GM12865 (cell line): ENCODE measurements at regions not wholly inside any gene's neighbourhood (a gene's known extent, or its start where the extent isn't known, plus 50 kb on each side); places are given as distances from the start of the nearest gene placed in this dataset.

Source experiments
- DNase-seq: peaks from one replicate; pipeline ENCODE4 v3.0.0; 2010; ENCODE audit warnings: low read depth
- H3K4me3 ChIP-seq: 2 replicates; pipeline ENCODE4 v1.5.1; 2011; ENCODE audit warnings: mild to moderate bottlenecking, low read depth, low read length, control low read depth
- TF ChIP-seq, protein P1 (sequence below): IDR thresholded peaks from 2 replicates; pipeline ENCODE4 v1.5.1; 2011; ENCODE audit warnings: low read length, control low read depth, low read depth, inconsistent platforms; ENCODE audit not compliant: insufficient read depth; ENCODE audit errors: missing control alignments

- TF ChIP-seq, protein P1, sequence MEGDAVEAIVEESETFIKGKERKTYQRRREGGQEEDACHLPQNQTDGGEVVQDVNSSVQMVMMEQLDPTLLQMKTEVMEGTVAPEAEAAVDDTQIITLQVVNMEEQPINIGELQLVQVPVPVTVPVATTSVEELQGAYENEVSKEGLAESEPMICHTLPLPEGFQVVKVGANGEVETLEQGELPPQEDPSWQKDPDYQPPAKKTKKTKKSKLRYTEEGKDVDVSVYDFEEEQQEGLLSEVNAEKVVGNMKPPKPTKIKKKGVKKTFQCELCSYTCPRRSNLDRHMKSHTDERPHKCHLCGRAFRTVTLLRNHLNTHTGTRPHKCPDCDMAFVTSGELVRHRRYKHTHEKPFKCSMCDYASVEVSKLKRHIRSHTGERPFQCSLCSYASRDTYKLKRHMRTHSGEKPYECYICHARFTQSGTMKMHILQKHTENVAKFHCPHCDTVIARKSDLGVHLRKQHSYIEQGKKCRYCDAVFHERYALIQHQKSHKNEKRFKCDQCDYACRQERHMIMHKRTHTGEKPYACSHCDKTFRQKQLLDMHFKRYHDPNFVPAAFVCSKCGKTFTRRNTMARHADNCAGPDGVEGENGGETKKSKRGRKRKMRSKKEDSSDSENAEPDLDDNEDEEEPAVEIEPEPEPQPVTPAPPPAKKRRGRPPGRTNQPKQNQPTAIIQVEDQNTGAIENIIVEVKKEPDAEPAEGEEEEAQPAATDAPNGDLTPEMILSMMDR = no peak
- no peak overlapping the region for H3K4me3 ChIP-seq
- DNase-seq = no peak
Observed at GRCh38 chr1:221908573-221908972, 166.7 kb upstream of the DUSP10 start.

DNA sequence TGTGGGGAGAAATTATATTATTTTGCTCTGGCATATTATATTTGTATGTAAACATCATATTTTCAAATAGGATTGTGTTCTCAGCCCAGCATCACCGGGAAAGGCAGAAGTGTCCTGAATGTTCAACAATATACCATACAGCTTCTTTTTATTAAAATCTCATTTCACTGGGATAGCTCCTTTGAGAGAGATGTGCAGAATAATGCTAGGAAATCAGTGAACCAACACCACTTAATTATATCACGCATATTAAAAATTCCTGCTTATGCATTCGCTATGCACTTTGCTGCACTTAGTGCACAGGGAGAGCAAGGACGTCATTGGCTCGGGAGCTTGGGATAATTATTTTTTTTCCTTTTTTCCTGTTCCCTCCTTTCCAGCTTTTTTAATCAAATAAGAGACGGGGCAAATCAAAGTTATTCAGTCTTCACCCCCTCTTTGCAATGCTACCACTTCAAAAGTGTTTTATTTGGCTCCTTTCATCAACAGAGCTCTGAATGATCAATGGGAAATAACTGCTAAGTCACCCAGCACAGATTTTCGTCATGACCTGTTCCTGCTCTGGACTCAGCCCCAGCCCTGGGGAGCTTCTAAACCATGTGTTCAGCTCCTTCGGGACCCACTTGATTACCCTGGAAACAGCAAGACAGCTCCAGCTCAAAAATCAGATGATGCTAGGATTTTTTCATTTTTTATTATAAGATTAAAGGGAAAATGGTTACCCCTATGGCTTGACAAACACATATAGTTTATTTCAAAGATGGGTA is 165.5 kb upstream of the DUSP10 start:
- no peak for DNase-seq
- TF ChIP-seq, protein P1 = no peak
- H3K4me3 ChIP-seq = no peak overlapping the region

DNA sequence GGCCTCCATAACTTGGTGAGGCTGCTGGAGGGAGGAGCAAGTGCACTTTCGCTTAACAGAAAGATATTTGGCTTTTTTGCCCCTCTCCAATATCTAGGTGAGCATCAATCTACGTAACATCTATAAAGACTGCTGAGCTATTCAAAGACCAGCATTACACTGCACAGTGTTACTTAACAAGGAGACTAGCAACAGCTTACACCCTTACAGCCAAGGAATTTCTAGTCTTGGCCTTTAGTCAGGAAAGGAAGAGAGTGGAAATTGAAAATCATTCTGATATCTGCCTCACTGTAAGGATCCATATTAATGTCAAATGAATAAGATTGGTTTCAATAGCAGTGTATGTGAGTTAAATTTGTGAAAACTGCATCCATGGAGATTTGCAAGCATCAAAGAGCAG is 163.9 kb upstream of the DUSP10 start:
- no peak overlapping the region for H3K4me3 ChIP-seq
- DNase-seq = no peak
- TF ChIP-seq, protein P1 = no peak

DNA sequence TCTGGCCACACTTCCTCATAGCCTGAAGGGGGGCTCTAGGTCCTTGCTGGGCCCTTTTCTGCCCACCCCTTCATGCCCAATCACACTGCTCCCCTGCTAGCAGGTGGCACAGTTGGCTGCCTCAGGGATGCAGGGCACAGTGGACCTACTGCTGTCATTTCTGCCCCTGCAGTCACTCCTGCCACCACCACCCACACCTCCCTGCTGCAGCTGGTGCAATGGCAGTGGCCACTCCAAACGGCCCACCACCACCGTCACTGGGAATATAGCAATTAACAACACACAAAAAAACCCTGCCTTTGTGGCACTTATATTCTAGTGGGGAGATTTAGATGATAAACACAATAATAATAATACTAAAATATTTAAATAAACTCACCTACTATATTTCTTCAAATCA is 162.4 kb upstream of the DUSP10 start:
- no peak for DNase-seq
- no peak overlapping the region for H3K4me3 ChIP-seq
- TF ChIP-seq, protein P1 = no peak

DNA sequence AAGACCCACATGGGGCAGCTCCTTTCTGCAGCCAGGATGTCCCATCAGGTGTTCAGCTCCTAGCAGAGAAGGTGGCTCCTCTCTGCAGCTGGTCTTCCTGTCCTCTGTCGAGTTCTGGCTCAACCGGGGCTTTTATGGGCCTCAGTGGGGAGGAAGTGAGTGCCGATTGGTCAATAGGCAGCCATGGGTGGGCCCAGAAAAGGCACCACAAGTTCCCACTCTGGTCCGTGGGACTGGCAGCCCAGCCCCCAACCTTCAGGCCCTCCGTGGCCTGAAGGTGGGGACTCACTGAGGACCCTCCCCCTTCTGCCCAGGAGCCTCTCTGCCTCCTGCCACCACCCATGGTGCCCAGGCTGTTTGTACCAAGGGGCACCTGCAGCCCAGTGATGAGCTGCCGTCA is 161.7 kb upstream of the DUSP10 start:
- TF ChIP-seq, protein P1 = no peak
- H3K4me3 ChIP-seq = no peak overlapping the region
- DNase-seq = no peak

DNA sequence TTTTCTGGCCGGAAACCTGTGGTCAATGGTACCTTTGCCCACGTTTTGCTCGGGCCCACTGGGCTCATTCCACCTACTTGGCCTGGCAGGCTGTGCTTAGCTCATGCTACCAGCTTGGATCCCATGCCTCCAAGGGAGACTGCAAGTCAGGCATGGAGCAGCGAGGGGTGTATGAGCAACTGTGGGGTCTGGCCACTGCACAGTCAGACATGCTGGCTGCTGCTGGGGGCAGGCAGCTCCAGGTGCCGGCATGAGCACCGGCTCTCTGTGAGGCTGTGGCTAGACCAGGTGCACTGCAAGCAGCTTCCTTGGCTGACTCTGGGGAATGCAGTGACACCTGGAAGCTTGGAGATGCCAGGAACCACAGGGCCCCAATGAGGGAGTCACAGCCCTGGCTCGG is 161.1 kb upstream of the DUSP10 start:
- no peak overlapping the region for H3K4me3 ChIP-seq
- TF ChIP-seq, protein P1 = no peak
- DNase-seq = no peak

DNA sequence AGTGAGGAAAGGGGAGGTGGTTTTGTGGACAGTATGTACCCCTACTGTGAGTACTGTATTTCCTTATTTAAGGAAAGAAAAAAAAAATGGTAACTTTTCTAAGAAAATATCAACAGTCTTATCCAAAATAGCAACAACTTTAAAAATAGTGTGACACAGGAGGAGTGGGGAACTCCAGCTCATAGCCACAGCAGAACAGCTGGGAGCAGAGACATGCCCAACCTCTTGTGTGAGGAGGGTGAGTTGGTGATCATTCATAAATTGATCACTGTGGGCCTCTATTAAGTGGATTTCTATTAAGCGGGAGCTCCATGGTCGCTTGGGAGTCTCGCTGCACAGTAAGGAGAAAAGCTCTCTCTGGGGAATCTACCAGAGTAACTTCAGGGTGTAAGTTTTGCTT is 158.8 kb upstream of the DUSP10 start:
- H3K4me3 ChIP-seq = no peak overlapping the region
- peak; percentile 19 for DNase-seq
- TF ChIP-seq, protein P1 = no peak
